Bronchial epithelial cell (primary cell): ENCODE measurements at regions not wholly inside any gene's neighbourhood (a gene's known extent, or its start where the extent isn't known, plus 50 kb on each side); places are given as distances from the start of the nearest gene placed in this dataset.
"Not testable (repeated sequence)": the region's sequence is repeated elsewhere in the genome, so short reads cannot be mapped to it uniquely, and the experiment has no call there.

Experiments
- DNase-seq: peaks from one replicate; pipeline ENCODE4 v3.0.0-alpha.2; 2010; ENCODE audit warnings: low read depth
- FAIRE-seq: peaks from 2 replicates; lab custom pipeline; 2011; peaks lifted over from hg19 to GRCh38; lab: Jason Lieb, UNC
- H3K27me3 ChIP-seq: 2 replicates; pipeline ENCODE4 v1.5.1; 2011; ENCODE audit warnings: low read length; ENCODE audit not compliant: control insufficient read depth, insufficient read depth
- H3K36me3 ChIP-seq: 2 replicates; pipeline ENCODE4 v1.5.1; 2011; ENCODE audit warnings: low read length; ENCODE audit not compliant: control insufficient read depth, insufficient read depth
- H3K4me3 ChIP-seq: 2 replicates; pipeline ENCODE4 v1.5.1; 2011; ENCODE audit warnings: mild to moderate bottlenecking, low read depth, low read length, control low read depth
- TF ChIP-seq, protein P1 (sequence below): IDR thresholded peaks from 2 replicates; pipeline ENCODE4 v1.5.1; 2011; ENCODE audit warnings: mild to moderate bottlenecking, moderate library complexity, low read length, control low read depth, inconsistent platforms; ENCODE audit not compliant: insufficient read depth, severe bottlenecking

DNA sequence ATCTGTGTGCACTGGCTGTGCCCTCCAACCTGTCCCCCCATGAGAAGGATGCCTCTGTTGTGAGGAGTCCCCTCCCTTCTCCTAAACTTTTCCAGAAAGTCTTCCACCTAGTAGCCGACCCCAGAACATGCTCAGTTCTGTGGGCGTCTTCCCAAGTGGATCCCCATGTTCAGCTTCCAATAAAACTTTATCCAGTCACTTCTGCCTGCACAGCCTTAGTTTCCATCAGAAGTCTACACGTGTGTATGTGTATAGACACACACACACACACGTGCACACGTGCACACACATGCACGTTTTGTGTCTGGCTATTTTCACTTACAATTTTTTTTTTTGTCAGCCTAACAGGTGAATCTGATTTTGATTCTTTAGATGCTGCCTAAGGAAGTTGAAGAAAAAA is 115.1 kb downstream of the RTP5 start:
- H3K27me3 ChIP-seq = no peaks in the 10 kb centered on the region
- H3K36me3 ChIP-seq = no peaks in the 10 kb centered on the region
- H3K4me3 ChIP-seq = no peak overlapping the region
- TF ChIP-seq, protein P1, sequence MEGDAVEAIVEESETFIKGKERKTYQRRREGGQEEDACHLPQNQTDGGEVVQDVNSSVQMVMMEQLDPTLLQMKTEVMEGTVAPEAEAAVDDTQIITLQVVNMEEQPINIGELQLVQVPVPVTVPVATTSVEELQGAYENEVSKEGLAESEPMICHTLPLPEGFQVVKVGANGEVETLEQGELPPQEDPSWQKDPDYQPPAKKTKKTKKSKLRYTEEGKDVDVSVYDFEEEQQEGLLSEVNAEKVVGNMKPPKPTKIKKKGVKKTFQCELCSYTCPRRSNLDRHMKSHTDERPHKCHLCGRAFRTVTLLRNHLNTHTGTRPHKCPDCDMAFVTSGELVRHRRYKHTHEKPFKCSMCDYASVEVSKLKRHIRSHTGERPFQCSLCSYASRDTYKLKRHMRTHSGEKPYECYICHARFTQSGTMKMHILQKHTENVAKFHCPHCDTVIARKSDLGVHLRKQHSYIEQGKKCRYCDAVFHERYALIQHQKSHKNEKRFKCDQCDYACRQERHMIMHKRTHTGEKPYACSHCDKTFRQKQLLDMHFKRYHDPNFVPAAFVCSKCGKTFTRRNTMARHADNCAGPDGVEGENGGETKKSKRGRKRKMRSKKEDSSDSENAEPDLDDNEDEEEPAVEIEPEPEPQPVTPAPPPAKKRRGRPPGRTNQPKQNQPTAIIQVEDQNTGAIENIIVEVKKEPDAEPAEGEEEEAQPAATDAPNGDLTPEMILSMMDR = no peak
- FAIRE-seq = no peak
- no peak for DNase-seq

DNA sequence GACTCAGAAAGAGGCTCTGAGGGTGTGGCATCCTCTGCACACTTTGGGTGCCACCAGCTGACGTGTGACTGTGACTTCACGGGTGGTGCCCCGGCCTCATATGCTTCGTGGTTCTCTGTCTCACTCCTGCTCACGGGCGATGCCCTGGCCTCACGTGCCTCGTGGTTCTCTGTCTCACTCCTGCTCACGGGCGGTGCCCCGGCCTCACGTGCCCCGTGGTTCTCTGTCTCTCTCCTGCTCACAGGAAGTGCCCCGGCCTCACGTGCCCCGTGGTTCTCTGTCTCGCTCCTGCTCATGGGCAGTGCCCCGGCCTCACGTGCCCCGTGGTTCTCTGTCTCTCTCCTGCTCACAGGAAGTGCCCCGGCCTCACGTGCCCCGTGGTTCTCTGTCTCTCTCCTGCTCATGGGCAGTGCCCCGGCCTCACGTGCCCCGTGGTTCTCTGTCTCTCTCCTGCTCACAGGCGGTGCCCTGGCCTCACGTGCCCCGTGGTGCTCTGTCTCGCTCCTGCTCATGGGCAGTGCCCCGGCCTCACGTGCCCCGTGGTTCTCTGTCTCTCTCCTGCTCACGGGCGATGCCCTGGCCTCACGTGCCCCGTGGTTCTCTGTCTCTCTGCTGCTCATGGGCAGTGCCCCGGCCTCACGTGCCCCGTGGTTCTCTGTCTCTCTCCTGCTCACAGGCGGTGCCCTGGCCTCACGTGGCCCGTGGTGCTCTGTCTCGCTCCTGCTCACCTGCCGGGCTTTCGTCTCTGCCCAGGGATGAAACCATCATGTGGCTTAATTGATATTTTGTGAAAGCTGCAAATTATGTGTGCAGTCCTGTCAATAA is 115.8 kb downstream of the RTP5 start:
- DNase-seq, H3K4me3 ChIP-seq, FAIRE-seq, H3K36me3 ChIP-seq, H3K27me3 ChIP-seq: not testable (repeated sequence)

DNA sequence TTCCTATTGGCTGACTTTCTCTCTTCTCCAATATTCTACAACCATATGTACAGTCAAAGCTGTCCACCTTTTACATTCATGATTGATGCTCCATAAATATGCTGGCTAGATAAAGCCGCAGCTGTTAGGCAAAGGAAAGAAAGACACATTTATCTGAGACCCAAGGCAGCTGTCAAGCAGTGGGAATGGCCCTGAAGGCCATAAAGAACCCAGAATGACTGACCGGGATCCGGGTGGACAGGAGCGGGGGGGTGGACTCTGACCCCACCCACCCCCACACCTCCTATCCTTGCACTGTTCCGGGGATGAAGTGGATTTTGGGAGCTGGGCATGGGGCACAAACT is 116.4 kb downstream of the RTP5 start:
- H3K4me3 ChIP-seq = no peak overlapping the region
- TF ChIP-seq, protein P1 = no peak
- FAIRE-seq (no peak), DNase-seq (no peak)
- H3K27me3 ChIP-seq = no peaks in the 10 kb centered on the region
- no peaks in the 10 kb centered on the region for H3K36me3 ChIP-seq

DNA sequence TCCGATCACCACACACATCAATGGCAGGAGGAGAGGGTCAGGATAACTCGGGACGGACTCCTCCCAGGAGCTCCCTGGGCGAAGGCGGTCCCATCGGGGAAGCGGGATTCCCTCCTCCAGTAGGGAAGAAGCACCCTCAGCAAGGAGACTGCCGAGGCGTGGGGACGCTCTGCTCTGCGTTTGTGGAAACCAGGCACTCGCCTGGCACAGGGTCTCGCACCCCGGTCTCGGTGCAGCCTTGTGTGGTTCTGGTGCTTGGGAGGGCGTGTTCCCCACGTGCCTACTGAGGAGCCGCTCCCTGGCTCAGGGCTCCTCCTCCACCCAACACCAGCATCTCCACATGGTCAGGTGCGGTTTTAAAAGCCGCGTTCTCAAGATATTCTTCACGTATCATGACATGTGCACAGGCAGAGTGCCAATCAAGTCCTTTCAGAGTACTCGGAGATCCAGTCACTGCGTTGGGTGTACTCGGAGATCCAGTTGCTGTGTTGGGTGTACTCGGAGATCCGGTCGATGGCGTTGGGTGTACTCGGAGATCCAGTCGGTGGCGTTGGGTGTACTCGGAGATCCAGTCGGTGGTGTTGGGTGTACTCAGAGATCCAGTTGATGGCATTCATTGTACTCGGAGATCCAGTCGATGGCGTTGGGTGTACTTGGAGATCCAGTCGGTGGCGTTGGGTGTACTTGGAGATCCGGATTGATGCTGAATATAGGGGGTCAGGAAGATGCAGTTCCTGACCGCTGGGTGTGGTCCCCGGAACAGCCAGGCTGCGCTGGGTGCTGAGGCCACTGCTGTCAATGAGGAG is 117.5 kb downstream of the RTP5 start:
- TF ChIP-seq, protein P1 = no peak
- no peak for DNase-seq
- FAIRE-seq = peak; percentile 94
- Histone ChIP-seq H3K27me3 (no peaks in the 10 kb centered on the region), H3K4me3 (no peak overlapping the region), H3K36me3 (no peaks in the 10 kb centered on the region)

DNA sequence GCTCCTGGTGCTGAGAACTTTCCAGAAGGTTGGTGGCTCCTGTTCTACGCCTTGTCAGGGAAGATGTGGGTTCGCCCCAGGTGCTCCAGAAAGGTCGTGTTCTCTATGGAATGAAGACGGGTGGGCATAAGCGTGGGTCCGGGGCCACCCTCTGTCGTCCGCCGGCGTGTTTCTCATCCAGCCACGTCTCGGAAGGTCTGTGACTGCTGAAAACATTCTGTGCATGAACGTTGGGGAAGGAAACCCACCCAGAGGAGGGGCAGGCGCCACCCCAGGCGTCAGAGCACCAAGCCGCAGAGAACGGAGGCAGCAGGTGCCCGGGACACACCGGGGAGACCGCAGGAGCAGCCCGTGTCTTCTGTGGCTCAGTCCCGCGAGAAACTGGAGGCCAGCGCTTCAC is 118.2 kb downstream of the RTP5 start:
- no peak for FAIRE-seq
- no peak overlapping the region for H3K4me3 ChIP-seq
- DNase-seq = no peak
- no peaks in the 10 kb centered on the region for H3K27me3 ChIP-seq
- no peaks in the 10 kb centered on the region for H3K36me3 ChIP-seq
- TF ChIP-seq, protein P1 = no peak

DNA sequence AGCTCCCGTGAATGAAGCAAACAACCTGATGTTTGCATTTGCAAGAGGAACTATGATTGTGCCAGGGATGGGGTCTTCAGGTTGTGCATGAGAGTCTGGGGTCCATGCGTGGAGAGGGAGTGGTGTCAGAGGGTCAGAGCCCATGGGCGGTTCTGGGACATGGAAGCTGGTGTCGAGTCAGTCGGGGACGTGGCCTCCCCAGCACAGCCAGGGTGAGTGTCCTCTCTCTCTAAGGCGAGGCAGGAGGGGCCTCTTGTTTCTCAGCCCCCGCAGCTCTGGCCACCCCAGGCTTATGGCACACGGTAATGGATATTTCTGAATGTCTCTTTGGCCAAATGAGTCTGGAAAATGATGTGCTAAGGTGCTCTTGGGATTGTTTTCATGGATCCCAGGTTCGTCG is 118.6 kb downstream of the RTP5 start:
- Histone ChIP-seq H3K27me3 (no peaks in the 10 kb centered on the region), H3K36me3 (no peaks in the 10 kb centered on the region), H3K4me3 (no peak overlapping the region)
- DNase-seq = no peak
- TF ChIP-seq, protein P1 = no peak
- no peak for FAIRE-seq
